PC-3 (cell line): ENCODE measurements at regions not wholly inside any gene's neighbourhood (a gene's known extent, or its start where the extent isn't known, plus 50 kb on each side); places are given as distances from the start of the nearest gene placed in this dataset.
A peak's percentile ranks its signal among the peaks of the same experiment; 100 is the strongest.

ENCODE experiments used
- ATAC-seq: fragments of 200-7000 bp; cut with Tn5 transposase; 2 replicates; pipeline ENCODE4 v1.9.1; 2020; ENCODE audit warnings: mild to moderate bottlenecking, moderate library complexity
- BruUV-seq: library from RNA; stranded (reverse); fragments of 400-500 nt; replicated peaks from 2 replicates; lab custom pipeline; 2021; lab: Mats Ljungman, UMichigan
- CTCF ChIA-PET: fragments of 300-600 bp; sonication (Branson Sonifier 250); formaldehyde crosslinking; loops from one replicate; lab custom pipeline; 2022; ENCODE audit warnings: antibody characterized with exemption; lab: Charles Lee
- POLR2A ChIA-PET: fragments of 300-600 bp; sonication (Branson Sonifier 250); formaldehyde crosslinking; loops from one replicate; lab custom pipeline; 2022; ENCODE audit warnings: antibody characterized with exemption; ENCODE audit not compliant: unreplicated experiment; lab: Charles Lee
- DNase-seq: peaks from one replicate; pipeline ENCODE4 v3.0.0-alpha.2; 2015
- H2AFZ ChIP-seq: fragments of 300-600 bp; sonication (generic); 2 replicates; pipeline ENCODE4 v1.6.0; 2016; ENCODE audit warnings: antibody characterized with exemption, low read length
- H3F3A ChIP-seq: fragments of 300-600 bp; sonication (generic); one replicate; pipeline ENCODE4 v1.6.0; 2017; ENCODE audit warnings: antibody characterized with exemption, low read length, control low read depth, mild to moderate bottlenecking; ENCODE audit not compliant: unreplicated experiment
- H3K27ac ChIP-seq: fragments of 300-600 bp; sonication (generic); 2 replicates; pipeline ENCODE4 v1.5.1; 2016; ENCODE audit warnings: mild to moderate bottlenecking, low read length
- H3K27me3 ChIP-seq: fragments of 300-600 bp; sonication (generic); 2 replicates; pipeline ENCODE4 v1.6.1; 2016; ENCODE audit warnings: low read length, mixed read lengths
- H3K36me3 ChIP-seq: fragments of 300-600 bp; sonication (generic); 2 replicates; pipeline ENCODE4 v1.6.1; 2016; ENCODE audit warnings: low read depth, mixed run types, low read length, mixed read lengths
- H3K4me1 ChIP-seq: fragments of 300-600 bp; sonication (generic); 2 replicates; pipeline ENCODE4 v1.5.1; 2016; ENCODE audit warnings: low read length; ENCODE audit not compliant: insufficient read depth
- H3K4me2 ChIP-seq: fragments of 300-600 bp; sonication (generic); 2 replicates; pipeline ENCODE4 v1.6.0; 2016; ENCODE audit warnings: low read length
- H3K4me3 ChIP-seq: fragments of 300-600 bp; sonication (generic); 2 replicates; pipeline ENCODE4 v1.5.1; 2016; ENCODE audit warnings: mild to moderate bottlenecking, low read length, mixed read lengths
- H3K79me2 ChIP-seq: fragments of 300-600 bp; sonication (generic); 2 replicates; pipeline ENCODE4 v1.6.1; 2017; ENCODE audit warnings: low read length, mixed read lengths
- H3K9ac ChIP-seq: fragments of 300-600 bp; sonication (generic); 2 replicates; pipeline ENCODE4 v1.6.0; 2016; ENCODE audit warnings: mild to moderate bottlenecking, low read length
- H3K9me2 ChIP-seq: fragments of 300-600 bp; sonication (generic); replicated peaks from 2 replicates; pipeline ENCODE4 v1.6.1; 2016; ENCODE audit warnings: mixed run types, low read length, mixed read lengths
- H3K9me3 ChIP-seq: fragments of 300-600 bp; sonication (generic); 2 replicates; pipeline ENCODE4 v1.6.1; 2016; ENCODE audit warnings: low read length, mixed read lengths
- H4K20me1 ChIP-seq: fragments of 300-600 bp; sonication (generic); 2 replicates; pipeline ENCODE4 v1.6.1; 2016; ENCODE audit warnings: low read length, mixed read lengths
- CTCF ChIP-seq: fragments of 300-600 bp; sonication (generic); conservative IDR thresholded peaks from 2 replicates; pipeline ENCODE4 v1.5.1; 2017; ENCODE audit warnings: antibody characterized with exemption, low read depth, mild to moderate bottlenecking, low read length
- EZH2 ChIP-seq: fragments of 300-600 bp; sonication (generic); IDR thresholded peaks from one replicate; pipeline ENCODE4 v1.6.1; 2017; ENCODE audit warnings: antibody characterized with exemption, mild to moderate bottlenecking, low read length; ENCODE audit not compliant: unreplicated experiment
- EZH2phosphoT487 ChIP-seq: fragments of 300-600 bp; sonication (generic); IDR thresholded peaks from 2 replicates; pipeline ENCODE4 v1.6.1; 2018; ENCODE audit warnings: mild to moderate bottlenecking, antibody characterized with exemption, low read length, borderline replicate concordance
- intact Hi-C: fragments of 100-400 bp; cut with micrococcal nuclease; formaldehyde crosslinking; loops from 2 replicates; pipeline ENCODE4 v1.9.0; 2023

DNA sequence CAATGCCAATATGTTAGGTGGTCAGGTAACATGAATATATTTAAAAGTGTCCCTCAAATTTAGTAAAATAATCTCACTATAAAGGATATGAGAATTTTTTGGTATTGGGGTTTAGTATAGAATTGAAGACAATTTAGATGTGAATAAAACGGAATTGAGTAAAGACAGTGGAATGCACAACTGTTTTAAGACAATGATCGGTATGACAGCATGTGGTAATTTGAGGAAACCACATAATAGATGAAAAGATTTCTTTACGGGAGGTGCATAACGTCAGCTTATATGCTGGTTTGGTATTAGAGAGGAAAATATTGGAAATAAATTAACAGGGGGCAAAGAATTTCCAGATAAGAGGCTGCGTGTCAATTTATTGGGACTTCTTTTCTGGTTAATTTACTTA lies 1043.2 kb downstream of the CDH18 start:
- Histone ChIP-seq H3K4me2 (no peak overlapping the region), H2AFZ (no peak overlapping the region), H3K27ac (no peak overlapping the region), H3K4me3 (no peak overlapping the region), H3K36me3 (no peaks in the 10 kb centered on the region), H3K4me1 (no peaks in the 10 kb centered on the region), H4K20me1 (no peaks in the 10 kb centered on the region), H3K79me2 (no peaks in the 10 kb centered on the region), H3F3A (no peaks in the 10 kb centered on the region), H3K9ac (no peak overlapping the region), H3K9me2 (no peaks in the 10 kb centered on the region), H3K9me3 (no peaks in the 10 kb centered on the region), H3K27me3 (no peaks in the 10 kb centered on the region)
- CTCF ChIA-PET = no interaction called here
- POLR2A ChIA-PET = no interaction called here
- intact Hi-C loops = no loop called here
- BruUV-seq = no TSS peak
- no peak for ATAC-seq
- peak; percentile 15 for DNase-seq
- no peak for TF ChIP-seq EZH2phosphoT487
- TF ChIP-seq EZH2 = no peak
- no peak for TF ChIP-seq CTCF

DNA sequence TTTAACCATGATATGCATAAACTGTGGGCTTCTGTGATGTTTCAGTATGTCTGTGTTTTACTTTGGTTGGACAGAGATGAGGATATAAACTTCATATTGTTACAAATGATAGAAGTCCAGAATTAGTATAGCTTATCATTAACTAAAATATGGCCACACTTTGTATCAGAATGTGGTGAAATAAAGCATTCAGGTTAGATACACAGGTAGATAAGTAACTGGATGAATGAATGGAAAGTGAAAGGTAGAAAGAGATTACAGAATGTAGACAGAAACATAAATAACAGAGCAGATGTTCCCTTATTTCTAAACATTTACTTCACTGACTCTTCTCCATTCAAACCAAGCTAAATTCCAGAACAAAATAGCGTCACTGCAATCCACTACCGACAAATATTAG lies 1033.8 kb downstream of the CDH18 start:
- Histone ChIP-seq H3K27me3 (no peaks in the 10 kb centered on the region), H4K20me1 (0 out of 2 replicates have a peak, but pooled peaks cover 3% of the 10 kb centered on the region), H2AFZ (0 out of 2 replicates have a peak overlapping the region, but pooled peaks have one; percentile 41), H3K36me3 (no peaks in the 10 kb centered on the region), H3F3A (no peaks in the 10 kb centered on the region), H3K9me3 (no peaks in the 10 kb centered on the region), H3K9ac (no peak overlapping the region), H3K79me2 (no peaks in the 10 kb centered on the region), H3K4me3 (no peak overlapping the region), H3K4me2 (no peak overlapping the region), H3K9me2 (no peaks in the 10 kb centered on the region), H3K27ac (no peak overlapping the region), H3K4me1 (no peaks in the 10 kb centered on the region)
- TF ChIP-seq CTCF (no peak), EZH2 (no peak), EZH2phosphoT487 (no peak)
- no TSS peak for BruUV-seq
- intact Hi-C loops = no loop called here
- ATAC-seq (no peak), DNase-seq (no peak)
- ChIA-PET POLR2A (no interaction called here), CTCF (no interaction called here)

DNA sequence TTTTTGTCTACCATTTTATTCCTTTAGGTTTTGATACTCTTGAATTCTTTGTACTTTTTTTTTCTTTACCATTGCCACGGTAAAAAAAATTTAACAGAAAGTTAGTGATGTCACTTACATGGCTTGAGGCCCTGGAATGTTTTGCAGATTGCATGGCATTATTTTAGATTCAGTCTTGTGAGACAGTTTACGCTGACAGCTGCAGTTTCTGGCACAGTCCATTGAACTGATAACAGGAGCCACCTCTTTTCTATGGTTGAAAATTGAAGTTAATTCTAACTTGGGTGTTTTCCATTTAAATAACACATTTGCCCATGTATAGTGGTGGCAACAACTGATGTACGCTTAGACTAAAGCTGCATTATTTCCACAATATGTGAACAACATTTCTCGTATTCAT lies 1028.5 kb downstream of the CDH18 start:
- no TSS peak for BruUV-seq
- CTCF ChIA-PET = no interaction called here
- no peak overlapping the region for H3K9ac ChIP-seq
- TF ChIP-seq CTCF (no peak), EZH2phosphoT487 (no peak), EZH2 (no peak)
- no peaks in the 10 kb centered on the region for H3K36me3 ChIP-seq
- no peaks in the 10 kb centered on the region for H3F3A ChIP-seq
- intact Hi-C loops = no loop called here
- H4K20me1 ChIP-seq = no peaks in the 10 kb centered on the region
- no peaks in the 10 kb centered on the region for H3K79me2 ChIP-seq
- no peak overlapping the region for H3K4me2 ChIP-seq
- H3K27ac ChIP-seq = no peak overlapping the region
- no peaks in the 10 kb centered on the region for H3K9me3 ChIP-seq
- ATAC-seq (no peak), DNase-seq (no peak)
- no peaks in the 10 kb centered on the region for H3K9me2 ChIP-seq
- H2AFZ ChIP-seq = no peak overlapping the region
- POLR2A ChIA-PET = no interaction called here
- H3K4me1 ChIP-seq = no peaks in the 10 kb centered on the region
- H3K27me3 ChIP-seq = no peaks in the 10 kb centered on the region
- no peak overlapping the region for H3K4me3 ChIP-seq
